Chondrocyte (in vitro differentiated cells): ENCODE measurements at regions not wholly inside any gene's neighbourhood (a gene's known extent, or its start where the extent isn't known, plus 50 kb on each side); places are given as distances from the start of the nearest gene placed in this dataset.

ENCODE experiments used
- DNase-seq: peaks from one replicate; pipeline ENCODE4 v3.0.0; 2021; ENCODE audit warnings: mixed read lengths, low spot score
- H3K27ac Mint-ChIP-seq: one replicate; pipeline ENCODE4 v1.8.0; 2021; ENCODE audit warnings: mild to moderate bottlenecking, moderate library complexity, mixed read lengths; ENCODE audit not compliant: unreplicated experiment
- H3K27me3 Mint-ChIP-seq: 2 replicates; pipeline ENCODE4 v1.8.0; 2021; ENCODE audit warnings: low read depth, mixed read lengths
- H3K36me3 Mint-ChIP-seq: 2 replicates; pipeline ENCODE4 v1.8.0; 2021; ENCODE audit warnings: low read depth, mixed read lengths
- H3K4me1 Mint-ChIP-seq: 2 replicates; pipeline ENCODE4 v1.8.0; 2021; ENCODE audit warnings: low read depth, mild to moderate bottlenecking, mixed read lengths
- H3K4me3 Mint-ChIP-seq: one replicate; pipeline ENCODE4 v1.8.0; 2021; ENCODE audit warnings: mild to moderate bottlenecking, moderate library complexity, mixed read lengths; ENCODE audit not compliant: unreplicated experiment
- H3K9me3 Mint-ChIP-seq: 2 replicates; pipeline ENCODE4 v1.8.0; 2021; ENCODE audit warnings: low read depth, mixed read lengths
- CTCF ChIP-seq: fragments of 200-600 bp; sonication (generic); IDR thresholded peaks from 2 replicates; pipeline ENCODE4 v1.5.0; 2021; ENCODE audit warnings: antibody characterized with exemption, mild to moderate bottlenecking, moderate library complexity

GRCh38 chr12:127536833-127537428 is 730.0 kb upstream of the TMEM132C start:
- TF ChIP-seq CTCF, result no peak
- no peak overlapping the region for H3K27ac Mint-ChIP-seq
- no peak for DNase-seq
- peaks cover 9% of the 10 kb centered on the region for H3K9me3 Mint-ChIP-seq
- H3K36me3 Mint-ChIP-seq, result peaks cover 4% of the 10 kb centered on the region
- H3K4me1 Mint-ChIP-seq, result peaks cover under 1% of the 10 kb centered on the region
- H3K4me3 Mint-ChIP-seq, result no peak overlapping the region
- H3K27me3 Mint-ChIP-seq, result no peaks in the 10 kb centered on the region

GRCh38 chr12:127538316-127538715 is 728.7 kb upstream of the TMEM132C start:
- H3K27me3 Mint-ChIP-seq, result no peaks in the 10 kb centered on the region
- no peak overlapping the region for H3K4me3 Mint-ChIP-seq
- peaks cover 7% of the 10 kb centered on the region for H3K4me1 Mint-ChIP-seq
- H3K9me3 Mint-ChIP-seq, result peaks cover 9% of the 10 kb centered on the region
- DNase-seq, result no peak
- no peak for TF ChIP-seq CTCF
- H3K36me3 Mint-ChIP-seq, result peaks cover 4% of the 10 kb centered on the region
- no peak overlapping the region for H3K27ac Mint-ChIP-seq

- Mint-ChIP-seq H3K27ac (no peak overlapping the region), H3K4me1 (peaks cover 7% of the 10 kb centered on the region), H3K9me3 (peaks cover 7% of the 10 kb centered on the region), H3K27me3 (no peaks in the 10 kb centered on the region), H3K4me3 (no peak overlapping the region), H3K36me3 (peaks cover 4% of the 10 kb centered on the region)
- no peak for DNase-seq
- TF ChIP-seq CTCF, result no peak
Observed at GRCh38 chr12:127539226-127539858, 727.6 kb upstream of the TMEM132C start.

- Mint-ChIP-seq H3K4me3 (no peak overlapping the region), H3K27ac (no peak overlapping the region), H3K27me3 (no peaks in the 10 kb centered on the region), H3K4me1 (peaks cover 7% of the 10 kb centered on the region), H3K9me3 (no peaks in the 10 kb centered on the region), H3K36me3 (no peaks in the 10 kb centered on the region)
- DNase-seq, result no peak
- no peak for TF ChIP-seq CTCF
Observed at GRCh38 chr12:127542391-127542790, 724.6 kb upstream of the TMEM132C start.

GRCh38 chr12:127542931-127543330 is 724.0 kb upstream of the TMEM132C start:
- no peak for DNase-seq
- no peak overlapping the region for H3K4me3 Mint-ChIP-seq
- H3K4me1 Mint-ChIP-seq, result peaks cover 7% of the 10 kb centered on the region

More at GRCh38 chr12:127542931-127543330, 724.0 kb upstream of the TMEM132C start:
- Mint-ChIP-seq H3K27me3 (no peaks in the 10 kb centered on the region), H3K9me3 (no peaks in the 10 kb centered on the region), H3K27ac (no peak overlapping the region), H3K36me3 (no peaks in the 10 kb centered on the region)
- no peak for TF ChIP-seq CTCF
